ENCODE measurements at regions not wholly inside any gene's neighbourhood (a gene's known extent, or its start where the extent isn't known, plus 50 kb on each side); places are given as distances from the start of the nearest gene placed in this dataset.

- 89 to 90% methylated on average over 4 of the region's 4 CpGs for WGBS, 2 donors
- Histone ChIP-seq H3K9me3 (no peaks in the 10 kb centered on the region), H3K27me3 (no peaks in the 10 kb centered on the region), H3K27ac (no peak overlapping the region), H3K4me1 (no peaks in the 10 kb centered on the region), H3K36me3 (ENCODE audit: low read depth, missing control alignments) (no peaks in the 10 kb centered on the region), H3K4me3 (no peak overlapping the region)
- intact Hi-C loops (cut with DNase I; ENCODE audit: low total_unique reads), result no loop called here
- DNase-seq, result no peak
- TF ChIP-seq POLR2A (IDR thresholded peaks at IDR 0.05) (no peak), CTCF (IDR thresholded peaks at IDR 0.05) (no peak)
Measured at GRCh38 chr10:126842356-126842755, 62.9 kb upstream of the DOCK1 start.

GRCh38 chr10:126842836-126843235 is 62.4 kb upstream of the DOCK1 start:
- no peaks in the 10 kb centered on the region for H3K9me3 ChIP-seq
- no peaks in the 10 kb centered on the region for H3K36me3 ChIP-seq (ENCODE audit: low read depth, missing control alignments)
- no peak for DNase-seq
- H3K4me1 ChIP-seq, result no peaks in the 10 kb centered on the region
- H3K4me3 ChIP-seq, result no peak overlapping the region
- no peak overlapping the region for H3K27ac ChIP-seq
- TF ChIP-seq POLR2A (IDR thresholded peaks at IDR 0.05) (no peak), CTCF (IDR thresholded peaks at IDR 0.05) (no peak)
- intact Hi-C loops (cut with DNase I; ENCODE audit: low total_unique reads), result no loop called here
- 75 to 78% methylated on average over 7 to 10 of the region's 10 CpGs for WGBS, 2 donors
- H3K27me3 ChIP-seq, result no peaks in the 10 kb centered on the region

GRCh38 chr10:126843299-126843934 is 61.8 kb upstream of the DOCK1 start:
- Histone ChIP-seq H3K4me3 (no peak overlapping the region), H3K36me3 (ENCODE audit: low read depth, missing control alignments) (no peaks in the 10 kb centered on the region), H3K27me3 (no peaks in the 10 kb centered on the region), H3K4me1 (no peaks in the 10 kb centered on the region), H3K9me3 (no peaks in the 10 kb centered on the region), H3K27ac (no peak overlapping the region)
- TF ChIP-seq CTCF (IDR thresholded peaks at IDR 0.05) (no peak), POLR2A (IDR thresholded peaks at IDR 0.05) (no peak)
- 72 to 83% methylated on average over 1 to 8 of the region's 8 CpGs for WGBS, 2 donors
- DNase-seq, result no peak
- intact Hi-C loops (cut with DNase I; ENCODE audit: low total_unique reads), result no loop called here

- Histone ChIP-seq H3K27me3 (no peaks in the 10 kb centered on the region), H3K4me3 (no peak overlapping the region), H3K27ac (no peak overlapping the region), H3K9me3 (no peaks in the 10 kb centered on the region), H3K4me1 (no peaks in the 10 kb centered on the region), H3K36me3 (ENCODE audit: low read depth, missing control alignments) (no peaks in the 10 kb centered on the region)
- TF ChIP-seq CTCF (IDR thresholded peaks at IDR 0.05), result no peak
- no peak for TF ChIP-seq POLR2A (IDR thresholded peaks at IDR 0.05)
- intact Hi-C loops (cut with DNase I; ENCODE audit: low total_unique reads), result no loop called here
- 72 to 95% methylated on average over 4 to 6 of the region's 6 CpGs for WGBS, 2 donors
- DNase-seq, result no peak
Measured at GRCh38 chr10:126844406-126844805, 60.8 kb upstream of the DOCK1 start.

GRCh38 chr10:126846469-126846868 is 58.8 kb upstream of the DOCK1 start:
- intact Hi-C loops (cut with DNase I; ENCODE audit: low total_unique reads), result no loop called here
- H3K27me3 ChIP-seq, result no peaks in the 10 kb centered on the region
- no peak for DNase-seq
- no peaks in the 10 kb centered on the region for H3K4me1 ChIP-seq
- H3K36me3 ChIP-seq (ENCODE audit: low read depth, missing control alignments), result no peaks in the 10 kb centered on the region
- TF ChIP-seq POLR2A (IDR thresholded peaks at IDR 0.05), result no peak
- no peak for TF ChIP-seq CTCF (IDR thresholded peaks at IDR 0.05)
- no peak overlapping the region for H3K4me3 ChIP-seq
- 91 to 92% methylated on average over 4 to 9 of the region's 9 CpGs for WGBS, 2 donors
- H3K27ac ChIP-seq, result no peak overlapping the region
- no peaks in the 10 kb centered on the region for H3K9me3 ChIP-seq

Data from testis (tissue), 2 donors.